Common myeloid progenitor, CD34-positive (primary cell): ENCODE measurements at regions not wholly inside any gene's neighbourhood (a gene's known extent, or its start where the extent isn't known, plus 50 kb on each side); places are given as distances from the start of the nearest gene placed in this dataset.

Source experiments
- CTCF ChIA-PET: fragments of 350-600 bp; sonication (Branson Sonifier 250); formaldehyde crosslinking; loops from one replicate; lab custom pipeline; 2021; ENCODE audit warnings: antibody characterized with exemption; lab: Charles Lee
- POLR2A ChIA-PET: fragments of 350-600 bp; sonication (Branson Sonifier 250); formaldehyde crosslinking; loops from one replicate; lab custom pipeline; 2021; ENCODE audit warnings: antibody characterized with exemption; lab: Charles Lee
- DNase-seq, 3 donors: peaks; one replicate each; pipeline versions ENCODE4 v3.0.0 to v3.0.0-alpha.2; 2013
- H3K27ac ChIP-seq, 2 experiments: 1 replicate in 1 of 2; 2 replicates in 1 of 2; pipeline ENCODE4 v1.7.0; 2013; ENCODE audit warnings: inconsistent platforms in 2 of 2, low read length in 2 of 2, mild to moderate bottlenecking in 2 of 2, low read depth in 1 of 2, moderate library complexity in 1 of 2; ENCODE audit not compliant: severe bottlenecking in 2 of 2, insufficient read depth in 1 of 2, poor library complexity in 1 of 2
- H3K27me3 ChIP-seq, 5 experiments: replicated peaks in 2 of 5; 1 replicate in 3 of 5; 2 replicates in 2 of 5; pipeline versions ENCODE4 v1.6.1 to v1.7.0; 2013; ENCODE audit warnings: low read length in 4 of 5, mild to moderate bottlenecking in 2 of 5, moderate library complexity in 2 of 5, inconsistent platforms in 1 of 5; ENCODE audit not compliant: insufficient read depth in 5 of 5, control insufficient read depth in 4 of 5
- H3K36me3 ChIP-seq, 4 experiments: 1 replicate in 2 of 4; 2 replicates in 2 of 4; pipeline versions ENCODE4 v1.6.1 to v1.7.0; 2013; ENCODE audit warnings: low read length in 3 of 4, control low read depth in 1 of 4, mild to moderate bottlenecking in 1 of 4; ENCODE audit not compliant: control insufficient read depth in 4 of 4, insufficient read depth in 4 of 4
- H3K4me1 ChIP-seq, 4 experiments: 1 replicate in 3 of 4; 2 replicates in 1 of 4; pipeline versions ENCODE4 v1.6.1 to v1.7.1; 2013; ENCODE audit warnings: low read length in 3 of 4, mild to moderate bottlenecking in 3 of 4, control low read depth in 1 of 4, inconsistent platforms in 1 of 4, moderate library complexity in 1 of 4; ENCODE audit not compliant: control insufficient read depth in 4 of 4, insufficient read depth in 4 of 4; ENCODE audit errors: control extremely low read depth in 1 of 4
- H3K4me3 ChIP-seq, 7 experiments: 1 replicate in 4 of 7; 2 replicates in 3 of 7; pipeline versions ENCODE4 v1.5.1 to v1.7.0; 2013; ENCODE audit warnings: mild to moderate bottlenecking in 7 of 7, low read length in 6 of 7, moderate library complexity in 6 of 7, inconsistent platforms in 2 of 7, low read depth in 2 of 7, control low read depth in 1 of 7; ENCODE audit not compliant: insufficient read depth in 4 of 7, control insufficient read depth in 1 of 7; ENCODE audit errors: extremely low read depth in 1 of 7
- H3K9me3 ChIP-seq, 5 experiments: 1 replicate in 4 of 5; 2 replicates in 1 of 5; pipeline versions ENCODE4 v1.6.1 to v1.7.1; 2013; ENCODE audit warnings: low read length in 4 of 5, mild to moderate bottlenecking in 2 of 5, inconsistent platforms in 1 of 5, low read depth in 1 of 5, moderate library complexity in 1 of 5; ENCODE audit not compliant: control insufficient read depth in 4 of 5, insufficient read depth in 2 of 5; ENCODE audit errors: control extremely low read depth in 1 of 5
- WGBS: methylation state at CpG from one replicate; pipeline ENCODE4 v1.1.5; 2013; ENCODE audit not compliant: insufficient coverage; 5-methylcytosine and 5-hydroxymethylcytosine counted together

DNA sequence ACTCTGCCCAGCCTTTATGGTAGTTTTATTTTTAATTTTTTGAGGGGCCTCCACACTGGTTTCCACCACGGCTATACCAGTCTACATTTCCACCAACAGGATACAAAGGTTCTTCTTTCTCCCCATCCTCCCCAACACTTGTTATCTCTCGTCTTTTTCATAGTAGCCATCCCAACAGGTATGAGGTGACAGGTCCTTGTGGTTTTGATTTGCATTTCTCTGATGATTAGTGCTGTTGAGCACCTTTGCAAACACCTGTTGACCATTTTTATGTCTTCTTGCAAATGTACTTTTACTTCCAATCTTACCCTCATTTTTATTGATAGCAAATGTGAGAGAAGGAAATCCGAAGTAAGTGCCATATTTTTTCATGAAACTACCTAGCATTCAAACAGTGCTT lies 195.4 kb upstream of the PREP start:
- H3K4me3 ChIP-seq, result no peak overlapping the region
- H3K36me3 ChIP-seq, result no peaks in the 10 kb centered on the region
- no peak for DNase-seq
- ChIA-PET POLR2A (no interaction called here), CTCF (no interaction called here)
- no peak overlapping the region for H3K27ac ChIP-seq
- H3K9me3 ChIP-seq, result peaks cover 0 to 4% (median 0%) of the 10 kb centered on the region in 5 experiments
- no CpG with 5 or more reads among the region's 3 CpGs for WGBS
- peaks cover 0 to 7% (median 0%) of the 10 kb centered on the region in 4 experiments for H3K4me1 ChIP-seq
- H3K27me3 ChIP-seq, result no peaks in the 10 kb centered on the region

DNA sequence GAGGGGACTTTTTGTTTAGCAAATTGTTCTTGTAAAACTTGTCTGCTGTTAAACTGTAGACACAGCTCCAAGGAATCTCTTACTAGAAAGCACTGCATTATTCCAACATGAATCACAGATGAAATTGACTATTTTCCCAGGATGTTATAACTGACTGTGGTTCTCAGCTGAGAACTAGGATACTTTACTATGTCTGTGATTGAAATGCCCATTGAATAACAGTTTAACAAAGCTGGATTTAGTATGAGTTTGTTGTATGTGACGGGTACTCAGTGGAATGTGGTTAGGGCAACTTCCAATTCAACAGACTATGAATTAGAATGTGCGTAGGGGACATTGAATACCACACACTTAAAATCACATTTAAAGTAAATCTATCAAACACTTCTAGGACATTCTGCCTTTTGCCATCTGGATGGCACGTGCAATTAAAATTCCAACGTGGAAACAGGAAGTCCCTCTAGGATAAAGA lies 193.4 kb upstream of the PREP start:
- no peak for DNase-seq
- H3K36me3 ChIP-seq, result no peaks in the 10 kb centered on the region
- H3K9me3 ChIP-seq, result peaks cover 0 to 4% (median 0%) of the 10 kb centered on the region in 5 experiments
- no peaks in the 10 kb centered on the region for H3K27me3 ChIP-seq
- POLR2A ChIA-PET, result no interaction called here
- H3K4me1 ChIP-seq, result peaks cover 0 to 8% (median 0%) of the 10 kb centered on the region in 4 experiments
- CTCF ChIA-PET, result no interaction called here
- no peak overlapping the region for H3K4me3 ChIP-seq
- WGBS, result 67% methylated on average over 2 of the region's 4 CpGs
- H3K27ac ChIP-seq, result no peak overlapping the region

DNA sequence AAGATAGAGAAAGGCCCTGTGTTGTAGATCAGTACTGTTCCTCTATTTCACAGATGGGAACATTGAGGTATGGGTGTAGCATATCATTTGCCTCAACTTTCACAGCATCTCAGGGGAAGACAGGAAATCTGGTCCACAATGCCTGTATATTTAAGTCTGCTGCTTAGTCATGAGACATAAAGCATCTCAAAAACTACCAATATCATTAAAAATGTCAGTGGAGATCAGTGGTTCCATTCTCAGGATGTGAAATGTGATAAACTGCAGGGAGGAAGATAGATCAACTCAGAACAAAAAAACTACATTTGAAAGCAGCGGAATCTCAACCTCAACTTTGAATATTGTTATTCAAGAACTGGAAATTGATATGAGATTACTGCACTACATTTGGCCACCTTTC lies 192.9 kb upstream of the PREP start:
- peaks cover 0 to 4% (median 0%) of the 10 kb centered on the region in 5 experiments for H3K9me3 ChIP-seq
- peaks cover 0 to 13% (median 0%) of the 10 kb centered on the region in 4 experiments for H3K4me1 ChIP-seq
- WGBS, result no CpG with 5 or more reads among the region's 1 CpG
- no peaks in the 10 kb centered on the region for H3K36me3 ChIP-seq
- no peak overlapping the region for H3K4me3 ChIP-seq
- H3K27me3 ChIP-seq, result no peaks in the 10 kb centered on the region
- DNase-seq, result no peak
- H3K27ac ChIP-seq, result no peak overlapping the region
- POLR2A ChIA-PET, result no interaction called here
- CTCF ChIA-PET, result no interaction called here

DNA sequence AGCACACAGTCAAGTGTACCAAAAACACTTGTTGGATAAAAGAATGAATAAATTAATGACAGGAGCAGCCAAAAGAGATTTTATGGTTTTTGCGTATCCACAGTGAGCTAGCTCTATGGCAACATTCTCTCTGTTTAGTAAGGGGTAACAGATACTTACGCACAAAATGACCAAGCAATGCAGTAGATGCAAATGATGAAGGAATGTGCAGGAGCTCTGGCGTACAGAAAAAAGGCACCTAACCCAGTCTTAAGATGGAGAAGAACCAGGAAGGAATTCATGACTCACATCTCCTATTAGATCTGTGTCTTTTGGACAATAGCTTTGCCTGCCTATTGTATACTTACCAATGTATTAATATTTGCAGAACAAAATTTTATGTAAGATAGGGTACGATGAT lies 191.9 kb upstream of the PREP start:
- peaks cover 0 to 4% (median 0%) of the 10 kb centered on the region in 5 experiments for H3K9me3 ChIP-seq
- no peaks in the 10 kb centered on the region for H3K36me3 ChIP-seq
- no peaks in the 10 kb centered on the region for H3K27me3 ChIP-seq
- 94% methylated on average over 2 of the region's 4 CpGs for whole genome bisulfite sequencing
- POLR2A ChIA-PET, result no interaction called here
- CTCF ChIA-PET, result no interaction called here
- no peak overlapping the region for H3K27ac ChIP-seq
- no peak for DNase-seq
- H3K4me3 ChIP-seq, result no peak overlapping the region
- H3K4me1 ChIP-seq, result peaks cover 0 to 13% (median 0%) of the 10 kb centered on the region in 4 experiments

DNA sequence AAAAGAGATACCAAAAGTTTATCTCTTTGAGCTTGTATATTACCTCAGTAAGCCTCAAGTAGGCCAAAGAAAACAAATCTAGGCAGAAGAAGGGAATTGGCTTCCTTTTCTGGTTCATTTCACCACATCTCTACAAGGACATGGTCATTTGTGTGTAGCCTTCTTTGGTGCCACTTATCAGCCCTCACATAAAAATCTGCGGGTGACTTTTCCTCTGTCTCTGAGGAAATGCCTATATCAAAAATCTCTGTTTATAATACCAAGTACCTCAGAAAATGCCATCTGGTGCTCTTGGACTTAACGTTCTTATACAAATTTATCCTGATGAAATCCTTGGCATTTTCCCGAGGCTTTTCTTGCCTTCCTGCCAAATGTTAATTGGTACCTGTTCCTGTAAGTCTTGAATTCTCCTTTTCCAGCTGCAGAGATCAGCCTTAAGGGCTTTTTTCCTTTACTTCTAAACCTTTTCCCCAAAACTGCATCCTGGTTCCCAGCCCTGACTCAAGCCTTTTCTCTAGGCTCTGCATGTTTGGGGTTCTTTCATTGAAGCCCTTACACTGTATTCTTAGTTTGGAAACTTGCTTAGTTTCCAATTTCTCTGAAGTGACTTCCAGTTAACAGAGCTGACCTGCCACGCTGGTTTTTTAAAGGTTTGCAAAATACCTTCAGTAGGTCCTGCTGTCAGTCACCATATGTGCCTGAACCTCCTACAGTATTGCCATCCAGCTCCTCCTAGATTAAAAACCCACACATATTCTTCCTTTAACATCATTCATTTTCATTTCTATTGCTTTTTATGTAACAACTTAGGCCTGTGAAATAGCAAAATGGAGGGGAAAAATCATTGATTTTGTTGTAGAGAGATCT lies 191.2 kb upstream of the PREP start:
- POLR2A ChIA-PET, result no interaction called here
- no peak overlapping the region for H3K27ac ChIP-seq
- peaks cover 0 to 4% (median 0%) of the 10 kb centered on the region in 5 experiments for H3K9me3 ChIP-seq
- CTCF ChIA-PET, result no interaction called here
- H3K27me3 ChIP-seq, result no peaks in the 10 kb centered on the region
- H3K4me1 ChIP-seq, result peaks cover 0 to 13% (median 0%) of the 10 kb centered on the region in 4 experiments
- H3K4me3 ChIP-seq, result no peak overlapping the region
- no peaks in the 10 kb centered on the region for H3K36me3 ChIP-seq
- no peak for DNase-seq
- WGBS, result 100% methylated on average over 4 of the region's 4 CpGs

DNA sequence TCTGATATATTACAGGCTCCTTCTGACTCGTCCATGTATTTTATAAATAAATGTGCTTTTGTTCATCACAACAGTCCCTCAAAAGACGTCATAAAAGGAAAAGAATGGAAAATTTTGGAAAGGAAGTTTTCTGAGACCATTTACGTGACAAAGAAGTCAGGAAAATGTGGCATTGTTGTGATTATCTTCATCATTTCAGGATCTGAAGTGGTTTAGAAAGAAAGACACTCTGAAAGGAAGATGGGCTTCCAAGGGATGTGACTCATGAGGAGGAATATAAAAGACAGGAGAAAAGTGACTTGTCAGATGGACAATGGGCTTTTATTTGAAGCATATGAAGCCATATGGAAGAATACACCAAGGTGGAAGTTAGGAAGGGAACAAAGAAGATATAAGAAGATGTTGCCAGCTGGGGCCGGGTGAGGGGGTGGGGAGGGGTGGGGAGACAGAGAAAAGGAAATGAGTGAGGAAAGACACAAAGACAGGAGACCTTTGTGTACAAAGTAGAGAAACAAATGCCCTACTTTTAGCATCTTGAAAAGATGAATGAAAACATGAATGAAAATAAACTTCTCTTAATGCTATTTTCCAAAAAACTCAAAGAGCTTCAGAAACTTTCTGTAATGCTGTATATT lies 190.3 kb upstream of the PREP start:
- 100% methylated on average over 2 of the region's 4 CpGs for WGBS
- Histone ChIP-seq H3K9me3 (peaks cover 0 to 2% (median 0%) of the 10 kb centered on the region in 5 experiments), H3K4me3 (no peak overlapping the region), H3K4me1 (peaks cover 0 to 13% (median 0%) of the 10 kb centered on the region in 4 experiments), H3K36me3 (no peaks in the 10 kb centered on the region), H3K27me3 (no peaks in the 10 kb centered on the region), H3K27ac (no peak overlapping the region)
- no peak for DNase-seq
- CTCF ChIA-PET, result no interaction called here
- POLR2A ChIA-PET, result no interaction called here

DNA sequence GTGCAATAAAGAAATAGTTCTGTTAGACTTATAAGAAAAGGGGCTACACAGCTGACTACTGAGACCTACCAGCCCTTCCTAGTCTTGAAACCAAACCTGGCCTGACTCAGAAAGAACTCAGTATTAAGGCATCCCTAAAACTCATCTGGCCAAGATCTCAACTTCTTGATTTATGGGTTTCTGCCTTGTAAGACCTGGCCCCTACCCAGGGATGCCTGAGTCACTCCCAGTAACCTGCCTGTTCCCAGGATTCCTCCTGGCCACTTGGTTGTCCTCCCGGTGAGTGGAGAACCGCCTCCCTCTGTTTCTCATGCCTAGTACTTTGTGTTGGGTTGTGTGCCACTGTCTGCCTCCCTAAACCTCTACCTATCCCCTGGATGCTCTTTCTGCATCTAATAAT lies 189.4 kb upstream of the PREP start:
- ChIA-PET POLR2A (no interaction called here), CTCF (no interaction called here)
- H3K27ac ChIP-seq, result no peak overlapping the region
- peaks cover 0 to 3% (median 0%) of the 10 kb centered on the region in 5 experiments for H3K27me3 ChIP-seq
- 100% methylated on average over 1 of the region's 2 CpGs for WGBS
- H3K36me3 ChIP-seq, result no peaks in the 10 kb centered on the region
- H3K4me1 ChIP-seq, result peaks cover 0 to 13% (median 0%) of the 10 kb centered on the region in 4 experiments
- DNase-seq, result no peak
- H3K4me3 ChIP-seq, result no peak overlapping the region
- no peaks in the 10 kb centered on the region for H3K9me3 ChIP-seq
